Stimulated activated CD4-positive, alpha-beta T cell treated with anti-CD3 and anti-CD28 coated beads, Interleukin-15, amount 100 ng/mL, for 24 hours (primary cell): ENCODE measurements at regions not wholly inside any gene's neighbourhood (a gene's known extent, or its start where the extent isn't known, plus 50 kb on each side); places are given as distances from the start of the nearest gene placed in this dataset.

Experiments
- DNase-seq: peaks from one replicate; pipeline ENCODE4 v3.0.0-alpha.2; 2020

DNA sequence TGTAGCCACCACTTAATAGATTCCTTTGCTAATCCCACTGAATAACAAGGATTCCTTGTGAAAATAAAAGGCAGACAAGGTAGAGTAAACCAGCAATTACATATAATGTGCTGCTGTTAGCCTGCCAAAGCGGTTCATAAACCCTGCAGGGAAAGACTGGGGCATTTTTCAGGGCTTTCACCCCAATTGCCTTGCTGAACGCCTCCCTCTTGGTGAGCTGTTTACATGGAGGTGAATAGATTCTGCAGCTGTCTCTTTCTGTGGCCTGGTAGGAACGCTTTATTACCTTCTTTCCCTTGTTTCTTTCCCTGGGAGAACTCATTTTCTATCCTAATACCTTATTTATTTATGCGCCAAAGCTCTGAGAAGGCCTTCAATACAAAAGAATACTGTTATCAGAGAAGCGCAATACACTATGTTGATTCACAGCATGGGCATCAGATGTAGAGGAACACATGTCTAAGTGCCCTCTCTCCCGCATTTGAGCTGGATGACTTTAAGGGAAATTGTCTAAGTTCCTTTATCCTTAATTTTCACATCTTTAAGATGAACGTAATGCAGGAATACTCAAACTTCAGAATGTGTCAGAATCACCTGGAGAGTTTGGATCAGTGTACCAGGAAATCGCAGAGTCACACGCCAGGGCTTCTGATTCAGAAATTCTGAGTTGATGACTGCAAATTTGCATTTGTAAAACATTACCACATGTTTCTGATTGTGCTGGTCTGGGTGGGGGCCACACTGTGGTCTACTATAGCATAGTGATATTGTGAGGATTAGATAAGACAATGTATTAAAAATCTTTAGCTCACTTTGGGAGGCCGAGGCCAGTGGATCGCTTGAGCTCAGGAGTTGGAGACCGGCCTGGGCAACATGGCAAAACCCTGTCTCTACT is 1203.8 kb downstream of the SORCS3 start:
- DNase-seq: no peak

DNA sequence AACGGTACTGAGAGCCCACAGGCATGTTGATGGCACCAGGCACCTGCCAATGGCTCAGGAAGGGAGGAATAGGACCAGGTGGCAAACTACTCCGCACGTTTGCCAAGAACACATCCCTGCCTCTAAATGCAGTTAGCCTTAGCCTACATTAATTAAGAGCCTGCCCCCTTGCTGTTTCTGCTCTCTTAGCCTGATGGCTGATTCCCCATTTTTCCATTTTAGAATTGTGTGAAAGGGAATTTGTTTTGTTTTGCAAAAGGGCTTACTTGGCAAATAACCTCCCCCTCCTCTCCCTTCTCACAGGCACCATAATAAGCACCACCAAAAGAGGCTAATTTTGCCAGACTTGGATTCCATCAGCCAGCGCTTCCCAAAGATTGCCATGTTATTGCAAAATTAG is 1203.2 kb downstream of the SORCS3 start:
- no peak for DNase-seq

DNA sequence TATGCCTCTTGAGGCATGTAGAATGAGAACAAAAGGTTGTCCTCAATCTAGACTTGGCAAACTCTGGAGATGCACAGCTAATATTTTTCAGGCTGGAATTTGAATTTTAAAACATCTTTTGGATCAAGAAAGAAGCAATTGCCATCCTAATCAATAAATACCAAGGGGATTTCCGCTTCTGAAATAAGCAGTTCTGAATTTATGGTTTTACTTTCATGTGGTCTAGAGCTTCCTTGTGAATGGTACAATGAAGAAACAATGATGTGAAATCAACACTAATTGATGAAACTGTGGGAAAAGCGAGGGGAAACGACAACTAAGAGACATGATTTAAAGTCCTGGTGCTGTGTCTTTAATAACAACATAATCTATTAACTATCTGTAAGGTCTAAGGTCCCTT is 1202.7 kb downstream of the SORCS3 start:
- DNase-seq: no peak

DNA sequence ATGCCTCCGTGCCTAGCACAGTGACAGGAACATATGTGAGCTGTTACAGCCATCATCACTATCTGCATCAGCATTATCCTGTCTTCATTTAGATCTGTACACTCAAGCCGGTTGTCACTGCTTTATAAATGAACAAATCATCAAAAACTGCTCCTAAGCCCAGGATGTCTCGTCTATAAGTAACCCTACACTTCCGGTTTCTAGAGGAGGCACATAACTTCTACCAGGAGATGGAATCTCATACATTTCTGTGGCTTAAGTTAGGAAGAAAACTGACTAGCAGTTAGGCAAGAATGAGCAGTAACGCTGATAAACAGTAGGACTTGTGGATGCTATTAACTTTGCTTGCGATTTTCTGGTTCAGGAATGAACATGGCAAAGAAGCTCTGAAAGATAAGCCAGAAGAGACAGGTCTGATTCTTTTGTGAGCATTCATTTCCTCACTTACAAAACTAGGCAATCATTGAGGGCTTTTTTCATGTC is 1199.2 kb downstream of the SORCS3 start:
- DNase-seq: no peak

DNA sequence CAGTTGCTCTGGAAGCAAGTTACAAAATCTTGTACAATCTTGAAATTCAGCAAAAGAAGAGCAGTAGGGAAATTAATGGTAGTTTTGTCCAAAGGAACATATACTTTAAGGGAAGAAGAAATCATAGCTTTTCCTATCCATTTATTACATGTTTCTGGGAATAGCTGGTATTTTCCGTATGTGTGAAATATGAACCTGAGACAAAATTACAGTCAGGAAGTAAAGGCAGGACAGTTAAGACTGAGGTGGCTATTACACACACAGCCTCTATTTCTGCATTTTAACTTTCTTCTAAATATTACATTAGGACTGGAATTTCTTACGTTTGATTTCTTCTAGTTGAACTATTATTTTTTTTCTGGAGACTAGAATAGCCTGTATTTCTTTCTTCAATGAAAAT is 1197.3 kb downstream of the SORCS3 start:
- DNase-seq: no peak

DNA sequence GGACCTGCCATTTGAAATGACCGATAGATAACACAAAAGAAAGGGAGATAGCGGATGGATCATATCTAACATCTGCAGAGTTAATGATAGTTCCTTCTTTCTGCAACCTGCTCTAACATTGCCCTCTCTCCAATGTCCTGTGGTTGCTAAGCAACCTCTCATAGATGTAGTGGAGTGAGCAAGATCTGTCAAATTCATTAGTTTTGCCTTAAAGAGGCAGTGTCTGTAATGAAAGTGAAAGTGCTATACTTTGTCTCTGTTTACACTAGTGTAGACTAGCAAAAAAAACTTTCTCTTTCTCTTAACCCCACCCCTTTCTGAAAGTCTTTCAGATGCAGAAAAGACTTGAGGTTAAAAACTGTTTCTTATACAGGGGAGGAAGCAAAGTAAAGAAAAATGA is 1196.9 kb downstream of the SORCS3 start:
- no peak for DNase-seq

DNA sequence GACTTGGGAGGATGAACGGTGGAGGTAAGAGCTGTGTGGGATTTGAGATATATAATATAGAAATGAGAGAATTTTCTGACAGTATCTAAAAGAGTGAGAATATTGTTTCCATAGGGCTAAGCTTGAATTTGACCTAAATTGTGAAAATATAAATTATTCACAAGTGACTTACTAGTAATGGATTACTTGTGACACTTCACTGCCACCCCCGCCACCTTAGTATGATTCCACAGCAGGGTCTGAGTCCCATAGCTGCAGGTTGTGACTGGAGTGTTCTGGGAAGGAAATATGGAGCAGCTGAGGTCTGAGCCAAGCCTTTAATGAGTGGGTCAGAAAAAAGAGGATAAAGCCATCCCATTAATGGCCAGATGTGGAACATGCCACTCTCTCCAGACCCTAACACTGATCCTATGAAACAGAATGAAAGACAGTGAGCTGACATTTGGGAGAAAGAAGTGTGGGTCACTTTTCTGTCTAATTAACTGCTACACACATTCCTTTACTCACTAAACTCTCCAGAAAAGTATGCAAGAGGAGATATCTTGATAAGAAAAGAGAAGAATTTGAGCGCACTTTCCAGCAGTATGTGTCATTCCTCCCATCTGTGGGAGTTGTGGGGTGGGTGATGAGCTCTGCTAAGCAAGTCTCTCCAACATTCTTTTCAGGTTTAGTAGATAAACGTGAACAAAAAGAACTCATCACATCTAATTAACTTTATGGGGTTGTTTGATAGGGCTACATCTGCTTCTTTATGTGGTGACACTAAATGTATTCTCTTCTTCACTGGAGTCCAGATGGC is 1193.4 kb downstream of the SORCS3 start:
- no peak for DNase-seq

DNA sequence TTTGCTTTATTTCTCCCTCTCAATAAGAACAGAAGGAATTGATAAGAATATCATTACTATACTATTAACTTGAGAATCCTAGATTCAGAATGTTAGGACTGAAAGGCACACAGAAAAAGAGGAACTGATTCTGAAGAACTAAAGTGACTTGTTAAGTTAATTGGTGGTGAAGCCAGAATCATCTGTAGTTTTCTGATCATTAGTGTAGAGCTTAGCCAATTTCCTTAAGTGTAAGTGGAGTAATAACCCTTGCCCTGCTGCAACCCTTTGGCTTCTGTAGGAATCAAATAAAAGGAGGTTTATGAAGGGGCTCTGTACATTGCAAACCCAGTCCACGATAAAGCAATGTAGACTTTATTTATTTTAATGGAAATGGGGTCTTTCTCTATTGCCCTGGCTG is 1186.0 kb downstream of the SORCS3 start:
- no peak for DNase-seq

DNA sequence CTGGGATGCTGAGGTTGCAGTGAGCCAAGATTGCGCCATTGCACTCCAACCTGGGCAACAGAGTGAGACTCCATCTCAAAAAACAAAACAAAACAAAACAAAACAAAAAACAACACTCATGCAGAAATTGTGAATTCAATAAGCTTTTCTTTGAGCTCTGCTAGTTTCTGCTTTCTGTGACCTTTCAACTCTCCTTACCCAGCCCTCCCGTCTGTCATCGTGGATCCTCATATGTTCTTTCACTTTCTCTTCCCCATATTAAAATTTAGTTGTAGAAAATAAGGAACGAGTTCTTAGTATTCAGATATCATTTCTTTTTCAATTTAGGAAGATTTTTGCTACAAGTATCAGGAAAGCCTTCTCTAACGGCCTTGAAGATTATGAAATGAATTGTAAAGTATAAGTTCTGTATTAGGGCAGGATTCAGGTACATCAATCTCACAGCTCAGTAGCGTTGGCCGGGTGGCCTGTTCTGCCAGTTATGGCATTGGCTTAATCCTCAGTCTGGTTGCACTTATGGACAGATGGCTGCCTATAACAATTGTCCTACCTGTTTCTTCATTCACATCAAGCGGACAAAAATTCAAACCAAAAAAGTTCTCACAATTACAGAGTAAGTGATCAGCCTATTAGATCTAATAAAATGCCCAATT is 1167.0 kb downstream of the SORCS3 start:
- DNase-seq: no peak

DNA sequence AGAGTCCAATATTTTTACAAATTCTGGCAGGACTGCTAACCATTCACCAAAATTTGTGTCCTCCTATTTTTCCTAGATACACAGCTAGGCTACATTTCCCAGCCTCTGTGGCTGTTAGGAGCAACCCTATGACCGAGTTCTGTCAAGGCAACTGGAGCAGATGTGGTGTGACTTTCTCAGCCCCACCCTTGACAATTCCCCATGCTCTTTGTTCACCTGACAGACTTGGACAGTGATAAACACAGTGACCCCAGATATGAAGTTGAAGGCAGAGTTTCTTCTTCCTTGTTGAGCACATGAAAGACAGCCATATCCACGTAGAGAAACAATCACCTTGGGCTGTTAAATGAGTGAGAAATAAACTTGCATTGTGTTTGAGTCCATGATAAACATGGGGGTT is 1162.1 kb downstream of the SORCS3 start:
- DNase-seq: no peak

DNA sequence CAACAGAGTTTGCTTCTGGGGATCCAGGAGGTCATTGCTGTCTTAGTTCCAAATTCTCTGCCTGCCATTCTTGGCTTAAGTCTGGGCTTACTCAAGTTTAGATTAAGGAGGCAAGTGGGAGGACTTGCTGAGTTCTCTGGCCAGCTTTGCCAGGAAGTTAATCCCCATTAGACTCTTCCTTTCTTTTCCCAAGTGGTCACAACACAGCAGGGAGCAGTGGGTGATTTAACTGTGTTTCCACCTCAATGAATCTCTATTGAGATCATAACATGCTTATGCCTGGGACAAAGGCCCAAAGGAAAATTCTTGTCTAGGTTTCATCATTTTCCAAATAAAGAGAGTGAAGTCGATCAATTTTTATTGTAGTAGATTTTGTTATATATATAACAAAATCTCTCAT is 1159.6 kb downstream of the SORCS3 start:
- no peak for DNase-seq

DNA sequence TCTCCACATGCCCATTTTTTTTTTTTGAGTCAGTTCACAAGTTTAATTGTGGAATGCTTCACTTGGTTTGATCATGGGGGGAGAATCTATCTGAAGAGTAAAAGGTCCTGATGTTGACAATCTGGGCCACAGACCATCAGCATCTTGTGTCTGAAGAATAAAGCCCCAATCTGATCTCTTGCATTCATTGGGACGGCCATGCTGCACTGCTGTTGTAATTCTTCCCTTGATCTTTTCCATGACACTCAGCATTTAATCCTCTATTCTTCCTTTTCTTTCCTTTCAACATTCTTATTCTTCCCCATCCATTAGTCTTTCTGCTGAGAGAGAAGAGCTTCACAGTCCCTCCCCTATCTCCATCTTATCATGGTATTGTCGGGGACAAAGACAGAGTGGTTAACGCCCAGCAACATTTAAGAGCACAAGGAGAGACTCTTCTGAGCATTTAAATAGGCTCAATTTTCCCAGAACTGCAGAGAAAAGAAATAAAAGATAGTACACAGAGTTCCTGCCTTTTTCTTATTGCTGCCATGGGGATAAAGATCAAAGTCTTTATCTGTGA is 1157.3 kb downstream of the SORCS3 start:
- DNase-seq: no peak

DNA sequence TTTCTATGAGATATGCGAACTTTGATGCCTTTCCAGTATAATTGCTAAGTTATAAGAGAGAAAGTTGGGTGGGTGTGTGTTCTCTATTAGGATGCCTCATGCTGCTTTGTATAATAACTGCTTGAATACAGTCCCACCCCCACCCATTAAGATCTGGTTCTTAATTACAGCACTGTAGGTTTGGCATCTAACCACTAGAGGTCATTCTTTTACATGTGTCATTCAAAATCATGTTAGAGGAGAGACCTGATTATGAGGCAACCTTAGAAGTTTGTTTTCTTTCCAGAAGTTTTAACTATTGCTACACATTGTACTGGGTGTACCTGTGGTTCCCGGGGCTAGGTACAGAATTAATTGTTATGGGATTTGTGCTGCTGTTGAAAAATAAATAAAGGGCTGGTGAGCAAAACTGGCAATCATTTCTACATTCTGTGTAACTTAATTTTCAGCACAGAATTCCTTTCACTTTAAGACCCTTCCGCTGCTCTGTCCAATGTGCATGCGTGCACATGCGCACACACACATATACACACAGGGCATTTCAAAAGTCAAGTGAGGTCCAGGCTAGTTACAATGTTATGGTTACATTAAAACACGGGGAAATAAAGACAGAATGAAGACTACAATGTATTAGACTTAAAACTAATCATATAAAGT is 1156.3 kb downstream of the SORCS3 start:
- DNase-seq: no peak

DNA sequence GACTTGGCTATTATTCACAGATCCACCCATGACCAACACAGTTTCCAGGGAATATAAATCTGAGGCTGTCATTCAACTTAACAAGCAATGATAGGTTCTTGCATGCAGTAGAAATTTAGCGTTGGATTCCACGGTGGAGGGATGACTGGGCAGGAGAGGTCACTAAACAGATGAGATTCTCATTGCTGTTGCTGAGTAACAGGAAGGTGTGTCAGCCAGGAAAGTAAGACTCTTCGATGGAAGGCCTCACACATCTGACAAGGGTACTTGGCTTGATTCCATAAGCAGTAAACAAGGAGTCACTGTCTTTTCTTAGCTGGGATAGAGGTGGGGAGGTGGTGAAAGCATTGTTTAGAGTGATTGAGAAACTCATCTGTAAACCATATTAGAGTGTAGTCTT is 1152.0 kb downstream of the SORCS3 start:
- DNase-seq: no peak

DNA sequence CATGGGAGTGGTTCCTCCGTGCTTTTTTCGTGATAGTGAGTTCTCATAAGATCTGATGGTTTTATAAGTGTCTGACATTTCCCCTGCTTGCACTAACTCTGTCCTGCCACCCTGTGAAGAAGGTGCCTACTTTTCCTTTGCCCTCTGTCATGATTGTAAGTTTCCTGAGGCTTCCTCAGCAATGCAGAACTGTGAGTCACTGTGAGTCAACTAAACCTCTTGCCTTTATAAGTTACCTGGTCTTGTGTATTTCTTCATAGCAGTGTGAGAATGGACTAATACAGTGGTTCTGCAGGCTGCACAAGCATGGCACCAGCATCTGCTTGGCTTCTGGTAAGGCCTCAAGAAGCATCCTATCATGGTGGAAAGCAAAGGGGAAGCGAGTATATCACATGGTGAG is 1144.6 kb downstream of the SORCS3 start:
- no peak for DNase-seq

DNA sequence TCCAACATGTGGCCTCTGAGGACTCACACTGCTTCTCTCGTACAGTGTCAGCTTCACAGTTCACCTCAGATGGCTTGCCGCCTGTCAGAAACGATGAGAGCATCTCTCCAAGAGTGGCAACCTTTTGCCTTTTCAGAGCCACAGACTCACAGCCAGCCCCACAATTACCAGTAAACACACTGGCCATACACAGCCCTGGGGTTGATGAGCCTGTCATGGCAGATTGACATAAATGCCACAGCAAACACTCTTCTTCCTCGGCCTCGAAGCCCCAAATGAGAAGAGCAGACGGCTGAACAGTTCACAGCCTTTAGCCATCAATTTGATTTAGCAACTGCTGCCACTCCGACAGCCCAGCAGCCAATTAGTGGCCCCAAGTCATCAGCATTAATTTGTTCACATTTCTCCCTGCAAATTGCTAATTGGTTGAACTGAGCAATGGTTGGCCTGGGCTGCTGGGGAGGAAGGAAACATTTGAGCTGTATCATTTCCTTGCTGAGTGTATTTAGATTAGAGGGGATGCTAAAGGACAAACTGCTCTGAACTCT is 1142.9 kb downstream of the SORCS3 start:
- DNase-seq: no peak

DNA sequence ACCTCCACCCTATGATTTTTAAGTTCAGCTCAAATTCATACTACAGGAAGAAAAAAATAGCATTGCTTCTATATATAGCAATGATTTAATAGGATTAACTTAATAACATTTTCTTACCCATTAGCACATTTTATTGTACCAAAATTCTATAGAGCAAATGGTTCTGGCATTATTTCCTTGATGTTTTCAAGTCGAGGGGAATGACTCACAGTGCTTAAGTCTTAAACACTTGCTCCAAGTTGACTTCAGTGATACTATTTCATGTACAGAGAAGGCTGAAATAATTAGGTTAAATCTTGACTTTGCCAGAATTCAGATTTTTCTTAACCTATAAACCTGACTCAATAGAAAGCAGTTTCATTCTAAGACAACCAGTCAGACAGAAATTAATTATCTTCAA is 1133.8 kb downstream of the SORCS3 start:
- no peak for DNase-seq

DNA sequence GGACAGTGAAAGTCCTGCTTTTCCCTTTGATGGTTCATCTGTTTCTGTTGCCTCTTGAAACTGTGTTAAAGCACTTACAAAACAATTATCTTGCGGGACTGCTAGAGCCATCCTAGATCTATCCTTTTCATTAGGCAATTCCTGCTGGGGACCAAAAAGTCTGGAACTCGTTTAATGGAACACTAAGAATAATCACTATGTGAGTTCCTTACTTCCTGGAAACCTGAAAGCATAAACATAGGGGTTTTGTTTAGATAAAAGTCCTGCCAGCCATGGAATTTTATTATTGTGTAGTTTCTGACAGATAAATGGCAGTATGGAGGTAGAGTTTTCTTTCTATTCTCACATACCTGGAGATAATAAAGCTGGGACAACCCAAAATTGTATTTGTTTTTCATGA is 1133.3 kb downstream of the SORCS3 start:
- no peak for DNase-seq

DNA sequence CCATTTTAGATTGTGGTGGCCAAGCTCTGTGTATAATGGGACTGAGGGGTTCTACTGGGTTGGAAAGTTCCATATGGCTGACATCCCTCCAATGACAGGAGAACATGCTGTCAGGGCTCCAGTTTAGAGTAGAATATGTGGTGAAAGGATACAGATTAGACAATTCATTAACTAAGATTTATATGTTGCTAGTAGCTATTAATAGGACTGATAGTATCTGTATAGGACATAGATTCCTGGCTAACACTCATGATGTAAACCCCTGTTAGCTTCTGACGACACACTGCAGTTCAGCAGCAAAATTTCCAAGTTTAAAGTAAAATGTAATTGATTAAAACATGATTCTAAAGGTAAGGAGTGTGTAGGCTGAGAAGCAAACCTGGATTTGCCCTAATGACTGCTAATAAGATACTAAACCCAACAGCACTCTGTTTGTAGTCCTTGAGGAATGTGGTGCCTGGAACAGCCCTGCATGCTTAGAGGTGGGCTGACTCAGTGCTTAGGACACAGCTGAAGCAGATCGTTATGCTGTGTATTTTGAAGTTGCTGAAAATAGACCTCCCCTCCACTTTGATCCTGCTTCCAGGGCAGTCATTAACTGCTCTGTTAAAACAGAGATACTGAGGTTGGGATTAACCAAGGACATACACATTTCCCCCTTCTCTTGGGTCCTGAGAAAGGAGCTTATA is 1129.6 kb downstream of the SORCS3 start:
- no peak for DNase-seq

DNA sequence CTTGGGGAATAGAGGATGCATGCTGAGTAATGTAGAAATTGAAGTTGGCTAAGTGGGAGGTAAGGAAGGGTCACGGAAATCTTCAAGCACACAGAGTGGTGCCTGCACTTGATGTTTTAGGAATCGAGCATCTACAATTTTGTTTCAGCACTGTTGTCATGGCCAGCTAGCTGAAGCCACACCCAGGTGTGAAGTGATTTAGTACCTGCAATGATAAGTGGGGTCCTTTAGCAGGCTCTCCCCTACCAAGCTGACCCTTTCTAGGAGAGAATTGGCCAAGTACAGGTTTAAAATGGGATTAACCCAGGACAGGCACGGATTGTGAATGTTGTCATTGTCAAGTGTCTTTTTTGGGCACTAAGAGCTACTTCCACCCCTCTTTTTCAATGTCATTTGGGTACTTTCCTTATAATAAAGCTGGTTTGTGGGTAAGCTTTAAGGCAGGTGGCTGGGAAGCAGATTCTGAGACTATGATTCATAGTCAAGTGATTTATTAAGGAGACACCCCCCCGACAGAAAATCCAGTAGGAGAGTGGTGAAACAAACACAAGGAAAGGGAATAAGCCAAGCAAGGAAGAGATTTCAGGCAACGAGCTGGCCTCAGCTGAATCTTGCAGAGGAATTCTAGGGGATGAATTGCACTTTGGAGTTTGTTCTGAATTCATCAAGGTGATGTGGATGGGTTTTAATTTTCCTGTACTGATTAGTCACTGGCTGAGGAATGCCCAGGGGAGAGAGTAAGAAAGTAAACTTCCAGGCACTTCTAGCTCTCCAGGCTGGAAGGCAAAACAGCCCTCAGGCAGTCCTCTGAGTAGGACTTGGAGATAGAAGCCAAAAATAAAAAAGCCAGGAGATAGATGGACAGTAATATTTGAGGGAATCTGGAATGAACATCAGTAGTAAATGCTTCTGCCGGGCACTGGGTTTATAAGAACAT is 1128.4 kb downstream of the SORCS3 start:
- no peak for DNase-seq

DNA sequence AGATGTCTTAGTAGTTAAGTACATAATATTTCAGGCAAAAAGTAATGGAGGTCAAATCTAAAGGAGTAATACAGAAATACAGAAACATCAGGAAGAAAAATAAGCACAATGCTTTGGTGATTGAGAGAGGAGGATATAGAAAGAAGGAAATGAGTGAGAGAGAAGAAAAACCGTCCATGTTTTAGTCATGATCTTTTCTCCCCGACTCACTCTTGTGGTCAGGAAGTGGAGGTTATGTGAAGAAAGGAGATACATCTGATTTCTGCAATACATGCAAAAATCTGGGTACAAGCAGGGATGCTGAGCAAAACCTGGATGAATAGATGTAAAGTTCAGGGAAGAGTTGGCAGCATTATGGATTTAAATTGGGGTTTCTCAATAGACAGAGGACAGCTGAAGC is 1122.5 kb downstream of the SORCS3 start:
- no peak for DNase-seq
